CD4-positive, alpha-beta T cell treated with Interleukin-21 for 1 hour (primary cell): ENCODE measurements at regions not wholly inside any gene's neighbourhood (a gene's known extent, or its start where the extent isn't known, plus 50 kb on each side); places are given as distances from the start of the nearest gene placed in this dataset.
"Not testable (repeated sequence)": the region's sequence is repeated elsewhere in the genome, so short reads cannot be mapped to it uniquely, and the experiment has no call there.

Experiments used
- DNase-seq: peaks from one replicate; pipeline ENCODE4 v3.0.0-alpha.2; 2020

- DNase-seq, result no peak
These were observed 143.5 kb upstream of the NECTIN3 start for GRCh38 chr3:110928016-110928662.

DNA sequence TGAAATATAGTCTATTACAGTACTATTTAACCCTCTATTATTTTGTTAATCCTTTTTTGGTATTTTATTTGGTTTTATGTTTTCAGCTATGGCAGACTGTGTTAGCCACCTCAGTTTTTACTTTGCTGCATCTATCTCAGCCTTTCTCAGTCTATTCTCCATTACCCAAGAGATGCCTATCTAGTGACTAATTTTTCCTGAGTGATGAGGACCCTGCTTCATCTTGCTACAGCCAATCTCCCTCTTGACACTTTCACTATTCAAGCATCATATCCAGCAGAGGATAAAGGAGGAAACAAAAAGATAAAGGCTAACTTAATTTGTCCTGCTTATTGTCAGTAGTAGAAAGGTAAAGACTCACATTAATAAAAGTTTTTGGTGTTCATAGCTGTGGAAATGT, 141.8 kb upstream of the NECTIN3 start:
- DNase-seq, result no peak

DNA sequence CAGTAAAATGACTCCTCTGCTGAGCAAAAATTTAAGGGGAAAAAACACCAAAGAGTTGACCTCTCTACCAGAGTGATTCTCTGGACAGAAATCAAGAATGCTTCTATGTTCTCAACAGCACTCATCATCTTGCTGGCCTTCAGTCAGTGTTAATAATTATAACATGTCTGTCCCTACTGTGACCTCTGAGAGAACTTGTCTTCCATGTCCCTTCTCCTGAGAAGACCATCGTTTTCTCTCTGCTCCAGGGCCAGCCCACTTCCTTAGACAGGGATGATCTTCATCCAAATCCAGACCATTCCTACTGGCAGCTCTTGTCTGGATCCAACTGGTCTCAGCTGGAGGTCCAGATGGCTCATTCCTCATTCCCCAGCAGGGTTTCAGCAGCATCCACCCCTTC, 139.0 kb upstream of the NECTIN3 start:
- DNase-seq, result no peak

DNA sequence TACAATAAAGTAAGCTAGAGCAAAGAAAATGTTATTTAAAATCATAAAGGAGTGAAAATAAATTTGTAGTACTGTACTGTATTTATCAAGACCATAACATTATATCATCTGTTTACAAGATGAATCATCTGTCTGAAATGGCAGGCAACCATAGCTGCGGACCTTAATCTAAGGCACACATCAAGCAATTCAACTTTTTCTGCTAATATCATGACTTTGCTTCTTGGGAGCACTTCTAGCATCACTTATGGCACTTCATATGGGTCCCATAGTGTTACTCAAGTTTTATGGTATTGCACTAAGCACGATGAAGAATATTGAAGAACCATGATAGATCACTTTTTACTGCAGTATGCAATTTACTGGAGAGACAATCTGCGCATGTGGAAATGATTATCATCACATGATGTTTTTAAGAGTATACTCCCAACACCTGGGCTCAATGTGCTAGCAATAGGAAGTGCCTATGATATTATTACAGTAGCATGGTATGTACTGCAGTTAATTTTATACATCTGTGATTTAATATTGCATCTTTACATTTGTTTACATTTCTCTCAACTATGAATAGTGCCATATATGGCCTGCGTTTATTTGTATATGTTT, 137.7 kb upstream of the NECTIN3 start:
- no peak for DNase-seq

- no peak for DNase-seq
These were observed 133.0 kb upstream of the NECTIN3 start for GRCh38 chr3:110938629-110939028.

- DNase-seq, result no peak
These were observed 131.6 kb upstream of the NECTIN3 start for GRCh38 chr3:110940055-110940454.

DNA sequence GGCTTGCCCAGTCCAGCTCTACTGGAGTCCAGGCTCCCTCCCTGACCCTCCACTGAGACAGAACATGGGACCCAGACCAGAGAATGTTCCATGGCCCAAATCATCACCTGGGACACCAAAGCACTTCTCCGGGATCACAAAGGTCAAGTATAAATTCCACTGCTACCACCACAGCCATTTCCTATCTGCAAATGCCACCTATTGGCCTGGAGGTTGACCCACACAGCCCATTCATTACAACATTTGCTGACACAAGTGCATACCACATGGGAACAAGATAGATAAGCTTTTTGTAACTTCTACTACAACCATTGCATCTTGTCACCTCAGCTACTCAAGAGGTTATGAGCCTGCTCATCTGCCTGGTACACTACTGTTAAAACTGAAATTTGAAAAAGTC, 126.8 kb upstream of the NECTIN3 start:
- no peak for DNase-seq

DNA sequence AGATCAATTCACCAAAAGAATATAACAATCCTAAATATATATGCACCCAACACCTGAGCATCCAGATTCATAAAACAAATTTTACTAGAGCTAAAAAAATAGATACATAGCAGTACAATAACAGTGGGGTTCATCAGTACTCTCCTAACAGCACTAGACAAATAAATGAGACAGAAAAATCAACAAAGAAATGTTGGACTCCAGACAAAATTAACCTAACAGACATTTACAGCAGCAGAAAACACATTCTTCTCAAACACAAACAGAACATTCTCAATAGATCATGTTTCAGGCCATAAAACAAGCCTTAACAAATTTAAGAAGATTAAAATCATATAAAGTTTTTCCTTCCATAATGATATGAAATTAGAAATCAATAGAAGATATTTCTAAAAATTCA, 124.8 kb upstream of the NECTIN3 start:
- DNase-seq, result no peak

DNA sequence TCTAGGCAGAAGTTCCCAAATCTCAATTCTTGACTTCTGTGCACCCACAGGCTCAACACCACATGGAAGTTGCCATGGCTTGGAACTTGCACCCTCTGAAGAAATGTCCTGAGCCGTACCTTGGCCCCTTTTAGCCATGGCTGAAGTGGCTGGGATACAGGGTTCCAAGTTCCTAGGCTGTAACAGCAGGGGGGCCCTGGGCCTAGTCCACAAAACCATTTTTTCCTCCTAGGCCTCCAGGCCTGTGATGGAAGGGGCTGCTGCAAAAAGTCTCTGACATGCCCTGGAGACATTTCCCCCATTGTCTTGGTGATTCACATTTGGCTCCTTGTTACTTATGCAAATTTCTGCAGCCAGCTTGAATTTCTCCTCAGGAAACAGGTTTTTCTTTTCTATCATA, 122.4 kb upstream of the NECTIN3 start:
- not testable (repeated sequence) for DNase-seq

DNA sequence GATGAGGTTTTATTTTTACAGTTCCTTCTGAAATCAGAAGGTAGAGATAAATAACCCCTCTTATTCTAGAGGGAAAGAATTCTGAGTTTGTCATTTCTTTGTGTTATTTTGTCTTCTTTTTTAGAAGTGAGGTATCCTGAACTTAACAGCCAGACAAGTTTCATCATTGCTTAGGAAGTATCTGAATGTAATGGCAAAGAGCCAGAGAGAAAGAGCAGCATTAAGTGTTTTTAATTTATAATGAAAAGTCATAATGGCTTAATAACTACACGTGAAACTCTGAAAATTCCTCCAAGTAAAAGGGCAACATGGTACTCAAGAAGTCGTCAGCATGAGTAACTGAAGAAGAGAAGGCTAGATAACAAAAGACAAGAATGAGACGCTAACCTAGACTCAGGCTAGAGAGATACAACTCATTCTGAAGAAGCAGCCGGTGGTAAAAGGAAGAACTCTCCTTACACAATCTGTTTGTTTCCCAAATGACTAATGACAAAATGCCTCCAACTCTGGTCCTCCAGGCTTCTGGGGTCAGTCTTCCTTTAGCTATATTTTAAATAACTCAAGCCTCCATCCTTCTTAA, 116.2 kb upstream of the NECTIN3 start:
- DNase-seq, result no peak

DNA sequence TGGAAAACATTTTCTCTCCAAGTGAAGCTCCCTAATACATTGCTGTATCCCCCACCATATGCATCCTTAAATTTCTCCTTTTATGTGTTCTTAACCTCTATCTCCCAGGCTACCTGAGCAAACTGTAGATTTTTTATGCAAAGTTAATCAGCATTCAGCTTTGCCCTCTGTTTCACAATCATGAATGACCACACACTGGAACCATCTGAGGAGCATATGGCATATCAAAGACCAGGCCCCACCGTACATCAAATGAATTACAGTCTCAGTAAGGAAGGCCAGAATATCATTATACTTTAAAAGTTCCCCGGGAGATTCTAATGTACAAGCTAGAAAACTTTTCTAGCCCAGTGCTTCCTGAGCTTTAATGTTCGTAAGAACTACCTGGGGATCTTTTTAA, 115.5 kb upstream of the NECTIN3 start:
- no peak for DNase-seq

- DNase-seq, result no peak
These were observed 114.2 kb upstream of the NECTIN3 start for GRCh38 chr3:110957247-110958025.

DNA sequence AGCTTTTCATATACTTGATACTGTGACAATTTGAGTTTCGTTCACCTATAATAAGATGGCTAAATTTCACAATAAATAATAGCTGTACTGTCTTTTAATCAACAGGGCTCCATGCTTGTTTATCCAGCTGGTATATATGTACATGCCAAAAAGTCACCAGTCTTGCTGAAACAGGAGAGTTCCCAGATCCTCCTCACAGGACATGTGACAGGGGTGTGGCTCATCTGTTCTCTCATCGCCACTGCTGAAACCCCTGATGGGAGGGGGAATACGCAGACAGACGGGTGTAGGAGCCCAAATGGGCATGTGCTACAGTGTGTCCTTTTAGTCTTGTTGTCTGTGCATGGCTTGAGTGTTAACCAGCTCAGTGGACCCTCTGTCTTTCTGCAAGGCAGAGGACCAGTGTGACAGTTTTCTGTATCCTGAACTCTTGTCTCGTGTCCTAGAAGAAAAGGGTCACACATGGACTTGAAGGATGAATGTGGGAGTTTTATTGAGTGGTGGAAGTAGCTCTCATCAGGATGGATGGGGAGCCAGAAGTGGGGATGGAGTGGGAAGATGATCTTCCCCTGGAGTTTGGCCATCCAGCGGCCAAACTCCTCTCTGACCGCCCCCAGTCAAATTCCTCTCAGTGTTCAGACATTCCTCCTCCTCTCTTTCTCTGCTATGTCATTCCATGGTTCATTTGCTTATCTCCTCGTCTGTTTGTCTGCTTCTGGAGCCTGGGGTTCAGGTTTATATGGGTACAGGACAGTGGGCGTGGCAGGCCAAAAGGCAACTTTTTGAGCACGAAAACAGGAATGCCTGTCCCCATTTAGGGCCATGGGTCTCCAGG, 113.1 kb upstream of the NECTIN3 start:
- DNase-seq, result no peak

DNA sequence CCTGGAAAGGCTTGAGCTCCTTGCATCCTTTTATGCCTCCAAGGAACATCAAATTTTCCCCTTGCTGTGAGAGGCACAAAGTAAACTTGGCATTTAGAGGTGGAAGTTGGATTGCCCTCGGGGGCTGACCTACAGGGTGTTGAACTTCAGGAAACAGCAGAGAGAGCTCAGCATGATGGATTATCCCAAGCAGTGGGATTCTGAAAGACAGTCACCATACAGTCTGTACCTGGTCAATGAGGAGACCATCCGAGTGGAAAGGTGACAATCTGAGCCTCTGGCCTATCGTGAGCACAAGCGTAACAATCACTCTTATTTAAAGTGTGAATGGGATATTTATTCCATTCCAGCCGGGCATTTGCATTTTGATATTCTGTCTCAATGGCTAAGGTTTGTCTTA, 105.6 kb upstream of the NECTIN3 start:
- DNase-seq, result no peak

- no peak for DNase-seq
These were observed 104.5 kb upstream of the NECTIN3 start for GRCh38 chr3:110966966-110967663.

DNA sequence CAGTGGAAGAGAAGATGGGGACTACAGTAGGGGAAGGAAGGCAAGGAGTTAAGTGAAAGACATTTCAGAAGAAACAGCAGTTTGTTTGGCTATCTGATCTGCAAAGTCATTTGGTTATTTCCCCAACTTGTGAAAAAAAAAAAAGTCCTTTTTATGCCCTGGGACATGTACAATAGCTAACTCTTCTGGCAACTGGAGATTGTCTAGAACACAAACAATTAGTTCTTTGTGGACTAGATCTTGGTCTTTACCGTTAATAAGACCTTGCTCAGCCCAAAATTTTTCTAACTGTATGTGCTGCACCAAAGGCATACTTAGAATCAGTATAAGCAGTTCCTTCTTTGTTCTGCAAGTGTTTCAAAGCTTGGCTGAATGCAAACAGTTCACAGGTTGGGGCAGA, 103.5 kb upstream of the NECTIN3 start:
- no peak for DNase-seq

DNA sequence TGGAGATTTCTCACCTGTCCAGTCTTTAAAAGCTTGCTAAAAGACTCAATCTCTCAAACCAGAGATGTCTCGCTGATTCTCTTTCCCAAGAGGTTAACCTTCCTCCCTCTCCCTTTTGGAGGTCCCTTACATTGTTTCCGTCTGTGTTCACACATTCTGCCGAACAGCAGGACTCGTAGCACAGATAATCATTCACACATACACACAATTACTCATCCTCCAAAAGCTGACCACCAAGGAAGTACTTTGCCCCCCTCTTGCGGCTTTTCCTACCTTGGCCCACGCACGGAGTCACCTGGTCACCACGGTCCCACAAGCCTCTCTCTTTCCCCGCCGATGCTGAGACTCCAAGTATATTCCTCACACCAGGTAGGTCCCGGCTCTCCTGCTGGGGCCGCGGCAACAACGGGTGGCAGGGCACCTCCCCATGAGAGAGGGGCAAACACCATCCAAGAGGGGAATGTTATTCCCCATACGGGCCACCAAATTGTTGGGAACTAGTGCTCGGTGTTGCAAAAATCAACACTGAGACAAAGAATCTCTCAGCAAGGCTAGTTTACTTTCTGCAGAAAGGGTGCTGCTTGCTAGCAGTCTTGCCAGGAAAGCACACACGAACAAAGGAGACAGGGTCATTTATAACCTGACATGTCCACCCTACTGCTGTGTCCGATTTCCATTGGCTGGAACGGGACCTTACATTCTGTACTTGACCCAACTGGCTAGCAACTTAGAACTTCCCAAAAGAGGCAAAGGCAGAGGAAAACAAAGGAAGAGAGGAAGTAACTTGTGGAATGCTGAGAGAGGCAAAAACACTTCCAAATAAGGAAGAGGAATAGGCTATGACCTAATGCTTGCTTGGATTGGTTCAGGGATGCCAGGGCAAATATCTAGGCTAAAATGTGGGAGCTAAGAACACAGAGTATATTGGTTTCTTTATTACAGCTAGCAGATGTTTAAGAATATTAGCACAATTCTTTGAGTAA, 102.1 kb upstream of the NECTIN3 start:
- no peak for DNase-seq

GRCh38 chr3:110971010-110971601, 100.5 kb upstream of the NECTIN3 start:
- no peak for DNase-seq

DNA sequence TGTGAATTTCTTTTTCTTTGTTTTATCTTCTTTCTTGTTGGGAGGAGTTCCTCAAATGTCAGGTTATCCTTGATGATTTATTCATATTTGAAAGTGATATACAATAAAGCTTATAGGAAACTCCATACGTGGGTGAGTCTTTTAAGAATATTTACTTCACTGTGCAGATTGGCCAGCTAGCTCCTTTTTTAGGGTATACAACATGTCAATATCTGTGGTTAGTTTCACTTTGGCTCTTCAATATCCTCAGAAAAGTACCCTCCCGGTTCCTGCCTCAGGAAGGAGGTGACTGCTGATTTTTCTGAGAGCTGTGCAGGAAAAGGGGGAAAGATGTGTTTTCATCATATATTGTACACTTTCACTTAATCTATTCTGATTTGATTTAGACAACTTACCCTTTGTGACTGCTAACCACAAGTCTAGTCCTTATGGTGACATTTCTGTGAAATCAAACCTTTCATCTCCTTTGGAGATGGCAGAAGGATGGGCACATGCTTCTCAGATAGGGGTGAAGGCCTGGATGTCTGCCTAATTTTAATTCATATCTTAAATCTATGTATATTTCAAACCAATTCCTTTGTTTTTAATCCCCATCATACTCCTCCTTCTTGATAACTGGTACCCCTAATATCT, 98.2 kb upstream of the NECTIN3 start:
- no peak for DNase-seq

DNA sequence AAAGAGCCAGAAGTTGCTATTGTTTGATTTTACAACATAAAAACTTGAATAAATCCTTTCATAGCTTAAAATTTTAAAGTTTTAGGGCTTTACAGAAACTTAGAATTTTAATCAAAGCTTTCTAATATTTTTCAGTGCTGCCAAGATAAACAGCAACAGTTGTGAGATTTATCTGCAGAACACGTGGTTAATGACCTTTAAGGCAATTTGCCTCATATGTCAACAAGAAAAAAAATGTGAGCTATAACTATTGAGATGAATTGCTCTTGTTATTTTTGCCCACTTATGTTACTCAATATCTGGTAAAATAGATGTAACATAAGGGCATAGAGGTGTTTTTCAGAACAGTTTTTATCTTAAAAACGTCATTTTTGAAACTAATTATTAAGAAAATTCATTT, 96.7 kb upstream of the NECTIN3 start:
- DNase-seq, result no peak
